Liver (tissue), 8 donors: ENCODE measurements at regions not wholly inside any gene's neighbourhood (a gene's known extent, or its start where the extent isn't known, plus 50 kb on each side); places are given as distances from the start of the nearest gene placed in this dataset.

Experiments
- DNase-seq: peaks from one replicate; pipeline ENCODE4 v3.0.0-alpha.2; 2017; ENCODE audit warnings: low spot score
- H3K27ac ChIP-seq, 2 donors: one replicate each; pipeline ENCODE4 v1.7.0; 2013; ENCODE audit warnings: inconsistent platforms in 2 of 2, low read length in 2 of 2, control low read depth in 1 of 2, low read depth in 1 of 2, mild to moderate bottlenecking in 1 of 2
- H3K27me3 ChIP-seq, 4 donors: one replicate each; pipeline versions ENCODE4 v1.6.1 to v1.7.0; 2013; ENCODE audit warnings: low read length in 3 of 4, inconsistent platforms in 1 of 4, mild to moderate bottlenecking in 1 of 4, moderate library complexity in 1 of 4; ENCODE audit not compliant: control insufficient read depth in 4 of 4, insufficient read depth in 4 of 4
- H3K36me3 ChIP-seq, 4 donors: one replicate each; pipeline versions ENCODE4 v1.6.1 to v1.7.0; 2013; ENCODE audit warnings: low read length in 3 of 4, mild to moderate bottlenecking in 3 of 4, low read depth in 1 of 4, moderate library complexity in 1 of 4; ENCODE audit not compliant: control insufficient read depth in 4 of 4, insufficient read depth in 3 of 4
- H3K4me1 ChIP-seq, 4 donors: one replicate each; pipeline versions ENCODE4 v1.6.1 to v1.7.0; 2013; ENCODE audit warnings: low read length in 3 of 4, mild to moderate bottlenecking in 3 of 4, moderate library complexity in 1 of 4; ENCODE audit not compliant: control insufficient read depth in 4 of 4, insufficient read depth in 4 of 4
- H3K4me3 ChIP-seq, 3 donors: one replicate each; pipeline versions ENCODE4 v1.6.1 to v1.7.0; 2013; ENCODE audit warnings: low read length in 3 of 3, control low read depth in 1 of 3, low read depth in 1 of 3, mild to moderate bottlenecking in 1 of 3
- H3K9ac ChIP-seq, 2 donors: one replicate each; pipeline ENCODE4 v1.7.0; 2013; ENCODE audit warnings: low read length in 2 of 2, mild to moderate bottlenecking in 2 of 2, moderate library complexity in 2 of 2, control low read depth in 1 of 2, low read depth in 1 of 2
- H3K9me3 ChIP-seq, 4 donors: one replicate each; pipeline versions ENCODE4 v1.6.1 to v1.7.0; 2013; ENCODE audit warnings: low read length in 3 of 4; ENCODE audit not compliant: control insufficient read depth in 4 of 4
- EGR1 ChIP-seq, 2 donors: IDR thresholded peaks; 2 replicates each; pipeline ENCODE4 v1.6.1; 2016 to 2018; ENCODE audit warnings: antibody characterized with exemption in 2 of 2, low read depth in 2 of 2
- FOXA1 ChIP-seq: IDR thresholded peaks from 2 replicates; pipeline ENCODE4 v1.6.1; 2016; ENCODE audit warnings: antibody characterized with exemption
- FOXA2 ChIP-seq: IDR thresholded peaks from 2 replicates; pipeline ENCODE4 v1.6.1; 2016; ENCODE audit warnings: antibody characterized with exemption
- GABPA ChIP-seq, 2 donors: IDR thresholded peaks in 1 of 2; conservative IDR thresholded peaks in 1 of 2; 2 replicates each; pipeline ENCODE4 v1.6.1; 2016; ENCODE audit warnings: antibody characterized with exemption in 2 of 2, mild to moderate bottlenecking in 1 of 2, moderate library complexity in 1 of 2
- HNF4A ChIP-seq, 2 donors: conservative IDR thresholded peaks; 2 replicates each; pipeline ENCODE4 v1.6.1; 2016; ENCODE audit warnings: antibody characterized with exemption in 2 of 2, mild to moderate bottlenecking in 2 of 2
- HNF4G ChIP-seq: IDR thresholded peaks from 2 replicates; pipeline ENCODE4 v1.6.1; 2016; ENCODE audit warnings: antibody characterized with exemption
- JUND ChIP-seq, 2 donors: IDR thresholded peaks; 2 replicates each; pipeline ENCODE4 v1.6.1; 2016; ENCODE audit warnings: antibody characterized with exemption in 2 of 2
- NR2F2 ChIP-seq: IDR thresholded peaks from 2 replicates; pipeline ENCODE4 v1.6.1; 2016; ENCODE audit warnings: antibody characterized with exemption
- RAD21 ChIP-seq, 2 donors: IDR thresholded peaks; 2 replicates each; pipeline ENCODE4 v1.6.1; 2016; ENCODE audit warnings: antibody characterized with exemption in 2 of 2, mild to moderate bottlenecking in 2 of 2
- REST ChIP-seq: IDR thresholded peaks from 2 replicates; pipeline ENCODE4 v1.6.1; 2016; ENCODE audit warnings: antibody characterized with exemption, mild to moderate bottlenecking
- RXRA ChIP-seq, 2 donors: IDR thresholded peaks; 2 replicates each; pipeline ENCODE4 v1.6.1; 2017 to 2018; ENCODE audit warnings: antibody characterized with exemption in 2 of 2, mild to moderate bottlenecking in 1 of 2
- SP1 ChIP-seq: IDR thresholded peaks from 2 replicates; pipeline ENCODE4 v1.6.1; 2018; ENCODE audit warnings: antibody characterized with exemption, mild to moderate bottlenecking
- TAF1 ChIP-seq: conservative IDR thresholded peaks from 2 replicates; pipeline ENCODE4 v1.6.1; 2016; ENCODE audit warnings: antibody characterized with exemption, mild to moderate bottlenecking
- YY1 ChIP-seq: IDR thresholded peaks from 2 replicates; pipeline ENCODE4 v1.6.1; 2016; ENCODE audit warnings: antibody characterized with exemption, mild to moderate bottlenecking
- WGBS: extraction: QIAGEN DNeasy Blood & Tissue Kit; methylation state at CpG from one replicate; pipeline ENCODE4 v1.1.7; 2013; 5-methylcytosine and 5-hydroxymethylcytosine counted together
- TF ChIP-seq, protein P1 (sequence below): IDR thresholded peaks from 2 replicates; pipeline ENCODE4 v1.6.1; 2016; ENCODE audit warnings: antibody characterized with exemption
- TF ChIP-seq, protein P2 (sequence below): IDR thresholded peaks from 2 replicates; pipeline ENCODE4 v1.6.1; 2016; ENCODE audit warnings: antibody characterized with exemption
- TF ChIP-seq, protein P3 (sequence below): fragments of 150-350 bp; IDR thresholded peaks from 2 replicates; pipeline ENCODE4 v1.5.1; 2017; ENCODE audit warnings: improper control_type of control experiment, low read depth, low read length; ENCODE audit not compliant: missing input control
- donor health status: healthy.
- donor health status: healthy.
- donor health status: healthy.
- donor health status: healthy.
- donor health status: healthy.

GRCh38 chr3:117201901-117202774 lies 492.6 kb downstream of the TUSC7 start:
- no peak overlapping the region for H3K27ac ChIP-seq
- no peak for TF ChIP-seq EGR1 (IDR thresholded peaks at IDR 0.05; ENCODE audit: low read depth in 2 of 2)
- TF ChIP-seq, protein P1, sequence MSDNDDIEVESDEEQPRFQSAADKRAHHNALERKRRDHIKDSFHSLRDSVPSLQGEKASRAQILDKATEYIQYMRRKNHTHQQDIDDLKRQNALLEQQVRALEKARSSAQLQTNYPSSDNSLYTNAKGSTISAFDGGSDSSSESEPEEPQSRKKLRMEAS: no peak
- TF ChIP-seq RXRA (IDR thresholded peaks at IDR 0.05): no peak
- no peak for TF ChIP-seq FOXA2
- H3K36me3 ChIP-seq: no peaks in the 10 kb centered on the region
- 77% methylated on average over 5 of the region's 5 CpGs for WGBS
- H3K27me3 ChIP-seq: no peaks in the 10 kb centered on the region
- no peak overlapping the region for H3K9ac ChIP-seq
- H3K4me3 ChIP-seq: no peak overlapping the region
- H3K9me3 ChIP-seq: no peaks in the 10 kb centered on the region
- DNase-seq: no peak
- no peaks in the 10 kb centered on the region for H3K4me1 ChIP-seq

DNA sequence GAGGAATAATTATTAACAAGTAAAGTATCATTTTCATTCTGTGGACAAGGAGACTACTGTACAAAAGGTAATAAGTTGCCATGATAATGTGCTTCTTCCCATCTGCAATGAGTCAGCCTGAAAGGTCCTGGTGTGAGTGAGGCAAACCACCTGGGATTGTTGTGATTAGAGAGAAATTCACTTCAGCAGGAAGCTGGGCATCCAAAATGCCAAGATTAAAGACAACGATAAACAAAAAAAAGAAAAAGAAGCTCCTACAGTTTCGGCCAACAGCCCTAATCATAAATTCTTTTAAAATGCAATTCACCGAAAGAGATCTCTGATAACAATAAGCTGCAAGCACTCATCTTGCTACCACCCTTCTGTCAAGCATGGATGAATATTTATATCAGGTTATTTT lies 507.8 kb downstream of the TUSC7 start:
- no peak for DNase-seq
- Histone ChIP-seq H3K9ac (no peak overlapping the region), H3K9me3 (peaks cover 0 to 2% (median 0%) of the 10 kb centered on the region in 4 donors), H3K4me3 (no peak overlapping the region), H3K4me1 (peaks cover 5 to 24% (median 22%) of the 10 kb centered on the region in 4 donors), H3K27me3 (no peaks in the 10 kb centered on the region), H3K36me3 (no peaks in the 10 kb centered on the region), H3K27ac (no peak overlapping the region)
- TF ChIP-seq, protein P2, sequence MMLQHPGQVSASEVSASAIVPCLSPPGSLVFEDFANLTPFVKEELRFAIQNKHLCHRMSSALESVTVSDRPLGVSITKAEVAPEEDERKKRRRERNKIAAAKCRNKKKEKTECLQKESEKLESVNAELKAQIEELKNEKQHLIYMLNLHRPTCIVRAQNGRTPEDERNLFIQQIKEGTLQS: no peak
- TF ChIP-seq HNF4A (conservative IDR thresholded peaks at IDR 0.05): no peak
- TF ChIP-seq GABPA (IDR thresholded peaks at IDR 0.05 in 1 of 2, conservative IDR thresholded peaks at IDR 0.05 in 1 of 2): no peak
- no peak for TF ChIP-seq HNF4G
- no peak for TF ChIP-seq REST
- TF ChIP-seq TAF1: no peak
- no peak for TF ChIP-seq RAD21 (IDR thresholded peaks at IDR 0.05)
- no peak for TF ChIP-seq JUND (IDR thresholded peaks at IDR 0.05)
- TF ChIP-seq FOXA1: no peak
- TF ChIP-seq SP1: no peak
- 42% methylated on average over 3 of the region's 3 CpGs for WGBS

DNA sequence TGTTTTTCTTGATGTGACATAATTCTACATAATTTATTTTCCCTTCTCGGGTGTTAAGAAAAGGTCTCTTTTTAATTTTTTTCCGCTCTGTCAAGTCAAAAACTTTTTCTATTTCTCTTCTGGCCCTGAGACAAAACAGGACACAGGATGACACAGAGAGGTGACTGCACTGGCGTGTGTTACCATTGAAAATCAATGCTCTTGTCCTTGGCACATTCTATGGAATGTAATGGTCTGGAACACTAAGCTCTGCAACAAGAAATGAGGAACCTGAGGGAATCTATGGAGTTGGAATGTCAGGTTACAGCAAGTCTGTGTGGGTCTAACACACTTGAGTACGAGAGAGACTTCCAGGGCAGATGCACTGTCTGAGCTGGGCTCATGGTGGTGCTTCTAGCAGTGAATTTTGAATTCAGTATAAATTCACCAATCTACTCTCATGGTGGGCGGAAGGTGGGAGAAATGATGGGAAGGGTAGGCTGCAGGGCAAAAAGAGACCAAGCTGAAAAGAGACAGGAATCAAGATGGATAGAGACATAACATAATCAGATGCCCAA lies 508.3 kb downstream of the TUSC7 start:
- 43% methylated on average over 5 of the region's 5 CpGs for WGBS
- TF ChIP-seq, protein P3, sequence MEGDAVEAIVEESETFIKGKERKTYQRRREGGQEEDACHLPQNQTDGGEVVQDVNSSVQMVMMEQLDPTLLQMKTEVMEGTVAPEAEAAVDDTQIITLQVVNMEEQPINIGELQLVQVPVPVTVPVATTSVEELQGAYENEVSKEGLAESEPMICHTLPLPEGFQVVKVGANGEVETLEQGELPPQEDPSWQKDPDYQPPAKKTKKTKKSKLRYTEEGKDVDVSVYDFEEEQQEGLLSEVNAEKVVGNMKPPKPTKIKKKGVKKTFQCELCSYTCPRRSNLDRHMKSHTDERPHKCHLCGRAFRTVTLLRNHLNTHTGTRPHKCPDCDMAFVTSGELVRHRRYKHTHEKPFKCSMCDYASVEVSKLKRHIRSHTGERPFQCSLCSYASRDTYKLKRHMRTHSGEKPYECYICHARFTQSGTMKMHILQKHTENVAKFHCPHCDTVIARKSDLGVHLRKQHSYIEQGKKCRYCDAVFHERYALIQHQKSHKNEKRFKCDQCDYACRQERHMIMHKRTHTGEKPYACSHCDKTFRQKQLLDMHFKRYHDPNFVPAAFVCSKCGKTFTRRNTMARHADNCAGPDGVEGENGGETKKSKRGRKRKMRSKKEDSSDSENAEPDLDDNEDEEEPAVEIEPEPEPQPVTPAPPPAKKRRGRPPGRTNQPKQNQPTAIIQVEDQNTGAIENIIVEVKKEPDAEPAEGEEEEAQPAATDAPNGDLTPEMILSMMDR: no peak
- TF ChIP-seq HNF4A (conservative IDR thresholded peaks at IDR 0.05): peak in 1 of 2 donors; percentile 27
- peak in 1 of 2 donors; percentile 18 for TF ChIP-seq RAD21 (IDR thresholded peaks at IDR 0.05)
- TF ChIP-seq, protein P1: no peak
- TF ChIP-seq FOXA1: no peak
- peak; percentile 44 for TF ChIP-seq SP1
- TF ChIP-seq HNF4G: no peak
- TF ChIP-seq YY1: peak; percentile 58
- TF ChIP-seq, protein P2: peak; percentile 31
- no peak for TF ChIP-seq NR2F2
- peak in 1 of 2 donors; percentile 52 for TF ChIP-seq JUND (IDR thresholded peaks at IDR 0.05)
- no peak for TF ChIP-seq FOXA2
- TF ChIP-seq TAF1: no peak
- peak; percentile 92 for TF ChIP-seq RXRA (IDR thresholded peaks at IDR 0.05)

More for the DNA sequence above, 508.3 kb downstream of the TUSC7 start:
- Histone ChIP-seq H3K9ac (no peak overlapping the region), H3K27me3 (no peaks in the 10 kb centered on the region), H3K9me3 (no peaks in the 10 kb centered on the region), H3K4me1 (peaks cover 5 to 24% (median 22%) of the 10 kb centered on the region in 4 donors), H3K27ac (peak overlapping the region in 1 of 2 donors; percentile 19), H3K36me3 (no peaks in the 10 kb centered on the region), H3K4me3 (peak overlapping the region in 2 of 3 donors; percentile 9 to 33)
- DNase-seq: no peak
